Spleen (tissue), 11 donors: ENCODE measurements at regions not wholly inside any gene's neighbourhood (a gene's known extent, or its start where the extent isn't known, plus 50 kb on each side); places are given as distances from the start of the nearest gene placed in this dataset.

ENCODE experiments used
- DNase-seq: peaks from one replicate; pipeline ENCODE4 v3.0.0-alpha.2; 2020
- H3K27ac ChIP-seq, 8 donors: fragments of 200-600 bp; sonication (generic) in 7 of 8; 1 replicate in 4 of 8; 2 replicates in 4 of 8; pipeline versions ENCODE4 v1.5.0 to v1.8.0; 2016 to 2021; ENCODE audit warnings: inconsistent platforms in 4 of 8, mild to moderate bottlenecking in 4 of 8, moderate library complexity in 1 of 8
- H3K27me3 ChIP-seq, 7 donors: fragments of 200-600 bp; sonication (generic) in 6 of 7; replicated peaks in 1 of 7; 1 replicate in 4 of 7; 2 replicates in 3 of 7; pipeline versions ENCODE4 v1.5.0 to v1.8.0; 2016 to 2021; ENCODE audit warnings: inconsistent platforms in 3 of 7, mild to moderate bottlenecking in 1 of 7
- H3K36me3 ChIP-seq, 6 donors: fragments of 200-600 bp; sonication (generic) in 5 of 6; 1 replicate in 4 of 6; 2 replicates in 2 of 6; pipeline versions ENCODE4 v1.5.0 to v1.8.0; 2016 to 2021; ENCODE audit warnings: inconsistent platforms in 2 of 6
- H3K4me1 ChIP-seq, 6 donors: fragments of 200-600 bp; sonication (generic) in 5 of 6; 1 replicate in 3 of 6; 2 replicates in 3 of 6; pipeline versions ENCODE4 v1.5.0 to v1.8.0; 2016 to 2021; ENCODE audit warnings: inconsistent platforms in 3 of 6
- H3K4me3 ChIP-seq, 8 donors: fragments of 200-600 bp; sonication (generic) in 7 of 8; 1 replicate in 4 of 8; 2 replicates in 4 of 8; pipeline versions ENCODE4 v1.5.0 to v1.8.0; 2016 to 2021; ENCODE audit warnings: inconsistent platforms in 4 of 8, mild to moderate bottlenecking in 4 of 8, moderate library complexity in 2 of 8
- H3K9me3 ChIP-seq, 8 donors: fragments of 200-600 bp; sonication (generic) in 7 of 8; 1 replicate in 4 of 8; 2 replicates in 4 of 8; pipeline versions ENCODE4 v1.5.0 to v1.8.0; 2016 to 2021; ENCODE audit warnings: inconsistent platforms in 4 of 8
- CTCF ChIP-seq, 11 experiments: fragments of 200-600 bp in 7 of 11; fragments of 450-650 bp in 4 of 11; sonication (generic) in 4 of 11; IDR thresholded peaks in 8 of 11; conservative IDR thresholded peaks in 3 of 11; 1 replicate in 7 of 11; 2 replicates in 4 of 11; pipeline versions ENCODE4 v1.4.0 to v1.8.0; 2016 to 2021; ENCODE audit warnings: antibody characterized with exemption in 11 of 11, inconsistent platforms in 4 of 11, mild to moderate bottlenecking in 1 of 11
- POLR2A ChIP-seq, 3 donors: fragments of 450-650 bp; IDR thresholded peaks; one replicate each; pipeline ENCODE4 v1.5.1; 2017; ENCODE audit warnings: antibody characterized with exemption in 3 of 3, mild to moderate bottlenecking in 1 of 3
- POLR2AphosphoS5 ChIP-seq, 3 donors: sonication (generic); formaldehyde crosslinking; IDR thresholded peaks; one replicate each; pipeline ENCODE4 v1.5.1; 2017; ENCODE audit warnings: antibody characterized with exemption in 3 of 3
- WGBS, 5 donors: extraction: QIAGEN DNeasy Blood & Tissue Kit in 3 of 5; methylation state at CpG; one replicate each; pipeline versions ENCODE4 v1.1.5 to v1.1.7; 2013 to 2018; 5-methylcytosine and 5-hydroxymethylcytosine counted together
- intact Hi-C: fragments of 100-400 bp; cut with DNase I; formaldehyde crosslinking; loops from one replicate; pipeline ENCODE4 v1.15.0; 2023; ENCODE audit warnings: low total_unique reads
- donor health status: healthy with polysubstance abuse.
- donor health status: DM: no; HTN: no; CAD: no; lungs with moderate emphysema.
- donor health status: DM: no; HTN: no; CAD: no.
- donor health status: Bipolar disorder and iron deficiency.
- donor health status: healthy.
- donor health status: DM: no; HTN: no; CAD: no.
- donor health status: DM: yes; HTN: yes; CAD: no.

GRCh38 chr12:89243771-89244170 lies 108.5 kb downstream of the DUSP6 start:
- Histone ChIP-seq H3K9me3 (no peaks in the 10 kb centered on the region), H3K27me3 (no peaks in the 10 kb centered on the region), H3K27ac (peak overlapping the region in 6 of 8 donors; percentile 45 to 85 (median 74)), H3K4me1 (peaks cover 10 to 37% (median 24%) of the 10 kb centered on the region in 6 donors), H3K4me3 (peak overlapping the region in 1 of 8 donors; percentile 50), H3K36me3 (no peaks in the 10 kb centered on the region)
- intact Hi-C loops: no loop called here
- no peak for TF ChIP-seq POLR2A (IDR thresholded peaks at IDR 0.05)
- TF ChIP-seq CTCF (IDR thresholded peaks at IDR 0.05 in 8 of 11, conservative IDR thresholded peaks at IDR 0.05 in 3 of 11): no peak
- TF ChIP-seq POLR2AphosphoS5 (IDR thresholded peaks at IDR 0.05): no peak
- no peak for DNase-seq
- 77 to 100% (median 82%) methylated on average over 1 of the region's 1 CpG for WGBS, 5 donors

GRCh38 chr12:89239534-89239933 lies 112.8 kb downstream of the DUSP6 start:
- intact Hi-C loops: no loop called here
- Histone ChIP-seq H3K36me3 (no peaks in the 10 kb centered on the region), H3K4me3 (no peak overlapping the region), H3K9me3 (no peaks in the 10 kb centered on the region), H3K27ac (peak overlapping the region in 7 of 8 donors; percentile 43 to 81 (median 72)), H3K27me3 (no peaks in the 10 kb centered on the region), H3K4me1 (peaks cover 11 to 45% (median 29%) of the 10 kb centered on the region in 6 donors)
- WGBS, 5 donors: 61 to 90% (median 85%) methylated on average over 2 of the region's 2 CpGs
- TF ChIP-seq CTCF (IDR thresholded peaks at IDR 0.05 in 8 of 11, conservative IDR thresholded peaks at IDR 0.05 in 3 of 11) (no peak), POLR2A (IDR thresholded peaks at IDR 0.05) (no peak), POLR2AphosphoS5 (IDR thresholded peaks at IDR 0.05) (no peak)
- DNase-seq: no peak

GRCh38 chr12:89238593-89238992 lies 113.7 kb downstream of the DUSP6 start:
- Histone ChIP-seq H3K9me3 (no peaks in the 10 kb centered on the region), H3K4me3 (no peak overlapping the region), H3K27ac (peak overlapping the region; percentile 43 to 81 (median 70)), H3K36me3 (no peaks in the 10 kb centered on the region), H3K27me3 (no peaks in the 10 kb centered on the region), H3K4me1 (peaks cover 7 to 39% (median 22%) of the 10 kb centered on the region in 6 donors)
- WGBS, 5 donors: 53 to 75% (median 68%) methylated on average over 2 of the region's 2 CpGs
- TF ChIP-seq POLR2A (IDR thresholded peaks at IDR 0.05) (no peak), POLR2AphosphoS5 (IDR thresholded peaks at IDR 0.05) (peak in 1 of 3 donors; percentile 85), CTCF (IDR thresholded peaks at IDR 0.05 in 8 of 11, conservative IDR thresholded peaks at IDR 0.05 in 3 of 11) (no peak)
- intact Hi-C loops: no loop called here
- DNase-seq: peak; percentile 67

GRCh38 chr12:89237763-89238162 lies 114.5 kb downstream of the DUSP6 start:
- TF ChIP-seq POLR2A (IDR thresholded peaks at IDR 0.05) (no peak), POLR2AphosphoS5 (IDR thresholded peaks at IDR 0.05) (no peak), CTCF (IDR thresholded peaks at IDR 0.05 in 8 of 11, conservative IDR thresholded peaks at IDR 0.05 in 3 of 11) (no peak)
- no peak for DNase-seq
- Histone ChIP-seq H3K27ac (peak overlapping the region in 5 of 8 donors; percentile 64 to 77 (median 72)), H3K27me3 (no peaks in the 10 kb centered on the region), H3K4me3 (no peak overlapping the region), H3K36me3 (no peaks in the 10 kb centered on the region), H3K4me1 (peaks cover 7 to 36% (median 21%) of the 10 kb centered on the region in 6 donors), H3K9me3 (no peaks in the 10 kb centered on the region)
- intact Hi-C loops: no loop called here
- WGBS, 5 donors: 80 to 96% (median 83%) methylated on average over 1 of the region's 1 CpG
